22Rv1 (cell line): ENCODE measurements at regions not wholly inside any gene's neighbourhood (a gene's known extent, or its start where the extent isn't known, plus 50 kb on each side); places are given as distances from the start of the nearest gene placed in this dataset.
"Not testable (repeated sequence)": the region's sequence is repeated elsewhere in the genome, so short reads cannot be mapped to it uniquely, and the experiment has no call there.

ENCODE experiments used
- ZFX ChIP-seq: fragments of 450-650 bp; IDR thresholded peaks from 2 replicates; pipeline ENCODE4 v1.6.1; 2017; ENCODE audit warnings: antibody characterized with exemption, borderline replicate concordance
- TF ChIP-seq, protein P1 (sequence below): fragments of 450-650 bp; IDR thresholded peaks from 2 replicates; pipeline ENCODE4 v1.5.1; 2017; ENCODE audit warnings: mild to moderate bottlenecking

DNA sequence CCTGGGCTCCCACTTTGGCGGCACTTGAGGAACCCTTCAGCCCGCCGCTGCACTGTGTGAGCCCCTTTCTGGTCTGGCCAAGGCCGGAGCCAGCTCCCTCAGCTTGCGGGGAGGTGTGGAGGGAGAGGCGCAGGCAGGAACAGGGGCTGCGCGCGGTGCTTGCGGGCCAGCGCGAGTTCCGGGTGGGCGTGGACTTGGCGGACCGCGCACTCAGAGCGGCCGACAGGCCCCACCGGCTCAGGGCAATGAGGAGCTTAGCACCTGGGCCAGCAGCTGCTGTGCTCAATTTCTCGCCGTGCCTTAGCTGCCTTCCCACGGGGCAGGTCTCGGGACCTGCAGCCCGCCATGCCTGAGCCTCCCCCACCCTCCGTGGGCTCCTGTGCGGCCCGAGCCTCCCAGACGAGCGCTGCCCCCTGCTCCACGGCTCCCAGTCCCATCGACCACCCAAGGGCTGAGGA is 324.8 kb downstream of the RAD51AP2 start:
- TF ChIP-seq, protein P1, sequence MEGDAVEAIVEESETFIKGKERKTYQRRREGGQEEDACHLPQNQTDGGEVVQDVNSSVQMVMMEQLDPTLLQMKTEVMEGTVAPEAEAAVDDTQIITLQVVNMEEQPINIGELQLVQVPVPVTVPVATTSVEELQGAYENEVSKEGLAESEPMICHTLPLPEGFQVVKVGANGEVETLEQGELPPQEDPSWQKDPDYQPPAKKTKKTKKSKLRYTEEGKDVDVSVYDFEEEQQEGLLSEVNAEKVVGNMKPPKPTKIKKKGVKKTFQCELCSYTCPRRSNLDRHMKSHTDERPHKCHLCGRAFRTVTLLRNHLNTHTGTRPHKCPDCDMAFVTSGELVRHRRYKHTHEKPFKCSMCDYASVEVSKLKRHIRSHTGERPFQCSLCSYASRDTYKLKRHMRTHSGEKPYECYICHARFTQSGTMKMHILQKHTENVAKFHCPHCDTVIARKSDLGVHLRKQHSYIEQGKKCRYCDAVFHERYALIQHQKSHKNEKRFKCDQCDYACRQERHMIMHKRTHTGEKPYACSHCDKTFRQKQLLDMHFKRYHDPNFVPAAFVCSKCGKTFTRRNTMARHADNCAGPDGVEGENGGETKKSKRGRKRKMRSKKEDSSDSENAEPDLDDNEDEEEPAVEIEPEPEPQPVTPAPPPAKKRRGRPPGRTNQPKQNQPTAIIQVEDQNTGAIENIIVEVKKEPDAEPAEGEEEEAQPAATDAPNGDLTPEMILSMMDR: not testable (repeated sequence)
- TF ChIP-seq ZFX: not testable (repeated sequence)
